HG03108 (cell line): ENCODE measurements at regions not wholly inside any gene's neighbourhood (a gene's known extent, or its start where the extent isn't known, plus 50 kb on each side); places are given as distances from the start of the nearest gene placed in this dataset.

Experiments
- ATAC-seq: cut with Tn5 transposase; IDR thresholded peaks from one replicate; pipeline ENCODE4 v1.9.1; 2021; ENCODE audit warnings: moderate library complexity; ENCODE audit not compliant: unreplicated experiment

GRCh38 chr21:28263974-28264373, 728.7 kb downstream of the LTN1 start:
- no peak for ATAC-seq

DNA sequence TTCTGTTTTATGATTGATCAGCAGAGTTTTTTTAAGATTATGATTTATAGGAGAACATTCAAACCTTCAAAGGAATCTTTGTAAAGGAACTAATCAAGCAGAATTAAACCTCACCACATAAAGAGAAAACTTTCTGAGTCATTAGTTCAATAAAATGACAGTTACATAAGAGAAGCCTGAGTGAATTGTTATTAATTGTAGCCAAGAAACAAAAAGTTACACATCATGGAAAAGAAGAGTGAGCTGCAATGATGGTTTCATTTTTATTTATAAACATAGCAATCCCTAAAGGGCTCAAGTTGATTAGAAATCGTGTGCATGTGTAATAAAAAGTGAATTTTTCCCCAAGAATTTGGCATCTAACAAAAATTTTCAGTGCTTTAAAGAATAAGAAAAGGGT, 731.4 kb downstream of the LTN1 start:
- ATAC-seq = no peak

GRCh38 chr21:28257276-28257675, 735.4 kb downstream of the LTN1 start:
- ATAC-seq = no peak

GRCh38 chr21:28256837-28257236, 735.8 kb downstream of the LTN1 start:
- ATAC-seq = no peak

DNA sequence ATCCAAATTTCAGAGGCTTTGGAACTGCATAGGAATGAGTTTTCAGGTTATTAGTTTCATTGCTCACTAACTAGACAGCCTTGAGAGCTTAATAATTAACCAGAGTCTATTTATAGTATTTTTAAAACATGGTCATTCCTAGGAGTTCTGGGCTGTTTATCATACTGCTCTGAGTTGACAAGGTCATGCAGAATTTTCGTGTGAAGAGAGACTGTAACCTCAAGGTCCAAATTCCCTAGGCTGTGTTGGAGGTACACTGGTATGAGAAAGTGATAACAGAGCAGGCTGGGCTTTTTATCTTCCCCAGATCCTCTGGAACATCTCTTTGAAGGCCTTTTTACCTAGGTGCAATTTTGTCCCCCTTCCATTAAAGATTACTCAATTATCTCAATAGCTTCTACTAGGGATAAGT, 736.3 kb downstream of the LTN1 start:
- ATAC-seq = no peak

GRCh38 chr21:28253961-28254360, 738.7 kb downstream of the LTN1 start:
- ATAC-seq = no peak

DNA sequence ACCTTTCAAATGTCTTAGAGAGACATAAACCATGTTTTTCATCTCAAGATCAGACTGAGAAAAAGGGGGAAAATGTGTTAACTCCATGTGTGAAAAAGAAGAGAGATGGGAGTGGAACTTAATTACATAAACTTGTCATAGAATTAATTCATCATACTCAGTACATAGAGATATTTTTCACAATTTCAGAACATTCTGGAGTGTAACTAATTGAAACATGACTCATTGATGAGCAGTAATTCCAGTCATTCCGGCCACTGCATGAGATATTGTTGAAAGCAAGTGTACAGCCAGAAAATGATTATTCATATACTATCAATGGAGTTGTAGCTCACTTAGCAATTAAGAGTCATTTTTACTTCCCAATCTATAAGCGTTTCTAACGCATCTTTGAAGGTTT, 739.3 kb downstream of the LTN1 start:
- ATAC-seq = no peak

DNA sequence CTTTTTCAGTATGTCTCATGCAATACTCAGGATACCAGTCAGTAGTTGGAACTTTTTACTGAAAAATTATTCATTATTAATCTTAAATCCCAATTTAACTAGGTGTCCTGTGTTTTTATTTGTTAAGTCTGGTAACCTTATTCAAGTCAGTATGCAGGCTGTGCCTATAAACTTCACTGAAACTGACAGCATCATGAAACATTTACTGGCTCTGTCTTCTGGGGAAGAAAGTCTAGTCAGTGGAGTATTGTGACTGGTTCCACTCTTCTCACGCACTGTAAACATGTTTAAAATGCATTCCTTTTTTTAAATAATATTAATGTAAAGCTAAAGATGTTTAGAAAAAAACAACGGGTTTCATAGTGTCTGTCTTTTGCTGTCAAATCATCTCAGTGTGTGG, 739.7 kb downstream of the LTN1 start:
- ATAC-seq = no peak

- ATAC-seq = no peak
Measured at GRCh38 chr21:28250946-28251345, 741.7 kb downstream of the LTN1 start.

GRCh38 chr21:28247454-28248020, 745.1 kb downstream of the LTN1 start:
- no peak for ATAC-seq

- ATAC-seq = no peak
Measured at GRCh38 chr21:28240586-28240985, 752.1 kb downstream of the LTN1 start.

GRCh38 chr21:28239340-28239739, 753.3 kb downstream of the LTN1 start:
- no peak for ATAC-seq

- ATAC-seq = no peak
Measured at GRCh38 chr21:28237661-28238060, 755.0 kb downstream of the LTN1 start.

- no peak for ATAC-seq
Measured at GRCh38 chr21:28235169-28235895, 757.3 kb downstream of the LTN1 start.

DNA sequence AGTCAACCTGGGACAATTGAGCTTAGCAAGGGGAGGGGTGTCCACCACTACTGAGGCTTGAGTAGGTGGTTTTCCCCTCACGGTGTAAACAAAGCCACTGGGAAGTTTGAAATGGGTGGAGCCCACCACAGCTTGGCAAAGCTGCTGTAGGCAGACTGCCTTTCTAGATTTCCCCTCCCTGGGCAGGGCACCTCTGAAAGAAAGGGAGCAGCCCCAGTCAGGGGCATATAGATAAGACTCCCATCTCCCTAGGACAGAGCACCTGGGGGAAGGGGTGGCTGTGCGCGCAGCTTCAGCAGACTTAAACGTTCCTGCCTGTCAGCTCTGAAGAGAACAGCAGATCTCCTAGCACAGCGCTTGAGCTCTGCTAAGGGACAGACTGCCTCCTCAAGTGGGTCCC, 758.4 kb downstream of the LTN1 start:
- no peak for ATAC-seq

DNA sequence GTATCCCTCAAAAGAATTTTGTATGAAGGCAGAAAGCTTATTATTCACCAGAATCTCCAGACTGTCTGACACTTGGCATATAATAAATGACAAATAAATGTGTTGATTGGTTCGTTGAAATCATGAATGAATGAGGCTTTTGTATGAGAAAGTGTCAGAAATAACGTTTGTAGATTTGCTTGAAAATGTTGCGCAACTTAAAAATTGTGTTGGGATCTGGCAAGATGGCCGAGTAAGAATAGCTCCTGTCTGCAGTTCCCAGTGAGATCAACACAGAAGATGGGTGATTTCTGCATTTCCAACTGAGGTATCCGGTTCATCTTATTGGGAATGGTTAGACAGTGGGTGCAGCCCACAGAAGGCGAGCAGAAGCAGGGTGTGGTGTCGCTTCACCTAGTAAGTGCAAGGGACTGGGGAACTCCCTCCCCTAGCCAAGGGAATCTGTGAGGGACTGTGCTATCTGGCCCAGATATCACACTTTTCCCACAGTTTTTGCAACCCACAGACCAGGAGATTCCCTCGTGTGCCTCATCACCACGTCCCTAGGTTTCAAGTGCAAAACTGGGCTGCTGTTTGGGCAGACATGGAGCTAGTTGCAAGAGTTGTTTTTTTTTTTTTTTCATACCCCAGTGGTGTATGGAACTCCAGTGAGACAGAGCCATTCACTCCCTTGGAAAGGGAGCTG, 759.0 kb downstream of the LTN1 start:
- no peak for ATAC-seq

- ATAC-seq = no peak
Measured at GRCh38 chr21:28230559-28230958, 762.1 kb downstream of the LTN1 start.

DNA sequence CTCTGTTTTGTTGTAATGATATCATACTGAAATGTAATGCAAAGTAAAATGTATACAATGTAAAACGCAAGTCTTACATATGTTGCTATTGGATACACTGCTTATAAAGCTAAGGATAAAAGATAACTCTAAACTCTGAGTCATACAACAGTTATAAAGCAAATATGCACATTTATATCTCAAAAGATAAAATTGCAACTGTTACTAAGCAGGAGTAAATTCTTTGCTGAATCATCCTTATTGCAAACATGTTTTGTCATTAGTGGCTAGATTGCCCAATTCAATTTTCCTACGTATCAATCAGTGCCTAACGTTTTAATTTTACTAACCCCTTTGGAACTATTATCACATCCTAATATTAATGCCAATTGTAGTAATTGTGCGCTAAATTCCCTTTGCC, 762.9 kb downstream of the LTN1 start:
- ATAC-seq = no peak

DNA sequence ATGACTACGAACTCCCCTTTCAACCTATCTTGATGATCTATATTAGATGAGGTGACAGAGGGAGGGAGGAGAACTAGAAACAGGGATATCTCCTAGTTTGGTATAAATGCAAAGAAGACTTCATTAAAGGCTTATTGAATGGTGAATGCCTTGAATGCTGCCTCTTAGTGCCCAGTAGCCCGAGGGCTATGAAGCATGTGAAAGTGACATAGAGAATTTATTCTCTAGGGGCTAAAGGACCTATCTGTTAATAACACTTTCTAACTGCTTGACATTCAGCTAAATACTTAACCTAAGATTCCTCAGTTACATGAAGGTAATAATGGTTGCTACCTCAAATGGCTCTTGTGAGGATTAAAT, 764.1 kb downstream of the LTN1 start:
- no peak for ATAC-seq

- ATAC-seq = no peak
Measured at GRCh38 chr21:28227881-28228635, 764.6 kb downstream of the LTN1 start.

- ATAC-seq = no peak
Measured at GRCh38 chr21:28226563-28226962, 766.1 kb downstream of the LTN1 start.
